Uterus (tissue), 3 donors: ENCODE measurements at regions not wholly inside any gene's neighbourhood (a gene's known extent, or its start where the extent isn't known, plus 50 kb on each side); places are given as distances from the start of the nearest gene placed in this dataset.

Experiments used
- DNase-seq, 2 donors: peaks; one replicate each; pipeline ENCODE4 v3.0.0-alpha.2; 2019 to 2020
- H3K27ac ChIP-seq, 2 donors: fragments of 200-600 bp; sonication (generic); 1 replicate in 1 of 2; 2 replicates in 1 of 2; pipeline ENCODE4 v1.5.1; 2016 to 2018
- H3K27me3 ChIP-seq, 2 donors: fragments of 200-600 bp; sonication (generic); one replicate each; pipeline ENCODE4 v1.5.1; 2018 to 2019; ENCODE audit warnings: control low read depth in 1 of 2
- H3K36me3 ChIP-seq, 2 donors: fragments of 200-600 bp; sonication (generic); one replicate each; pipeline ENCODE4 v1.5.1; 2019; ENCODE audit warnings: control low read depth in 1 of 2
- H3K4me1 ChIP-seq, 2 donors: fragments of 200-600 bp; sonication (generic); one replicate each; pipeline ENCODE4 v1.5.1; 2018 to 2019; ENCODE audit warnings: control low read depth in 1 of 2
- H3K4me3 ChIP-seq, 2 donors: fragments of 200-600 bp; sonication (generic); 1 replicate in 1 of 2; 2 replicates in 1 of 2; pipeline ENCODE4 v1.5.1; 2018 to 2019; ENCODE audit warnings: mild to moderate bottlenecking in 1 of 2
- H3K9me3 ChIP-seq, 2 donors: fragments of 200-600 bp; sonication (generic); one replicate each; pipeline ENCODE4 v1.5.1; 2019; ENCODE audit warnings: control low read depth in 1 of 2
- POLR2A ChIP-seq, 2 donors: fragments of 450-650 bp; IDR thresholded peaks; one replicate each; pipeline ENCODE4 v1.6.1; 2016; ENCODE audit warnings: antibody characterized with exemption in 2 of 2, mild to moderate bottlenecking in 1 of 2, moderate library complexity in 1 of 2
- intact Hi-C: fragments of 100-400 bp; cut with DNase I; formaldehyde crosslinking; loops from one replicate; pipeline ENCODE4 v1.15.1; 2023; ENCODE audit warnings: low total_unique reads
- TF ChIP-seq, protein P1 (sequence below), 4 experiments: fragments of 200-600 bp in 2 of 4; fragments of 450-650 bp in 2 of 4; sonication (generic) in 2 of 4; IDR thresholded peaks; one replicate each; pipeline ENCODE4 v1.5.1; 2016 to 2019; ENCODE audit warnings: antibody characterized with exemption in 4 of 4, mild to moderate bottlenecking in 2 of 4, moderate library complexity in 1 of 4
- donor health status: DM: yes; HTN: yes; CAD: no.

GRCh38 chr4:120617171-120617570 is 305.4 kb downstream of the PRDM5 start:
- Histone ChIP-seq H3K4me1 (no peaks in the 10 kb centered on the region), H3K36me3 (no peaks in the 10 kb centered on the region), H3K4me3 (no peak overlapping the region), H3K27ac (no peak overlapping the region), H3K27me3 (no peaks in the 10 kb centered on the region), H3K9me3 (no peaks in the 10 kb centered on the region)
- DNase-seq, result no peak
- TF ChIP-seq, protein P1, sequence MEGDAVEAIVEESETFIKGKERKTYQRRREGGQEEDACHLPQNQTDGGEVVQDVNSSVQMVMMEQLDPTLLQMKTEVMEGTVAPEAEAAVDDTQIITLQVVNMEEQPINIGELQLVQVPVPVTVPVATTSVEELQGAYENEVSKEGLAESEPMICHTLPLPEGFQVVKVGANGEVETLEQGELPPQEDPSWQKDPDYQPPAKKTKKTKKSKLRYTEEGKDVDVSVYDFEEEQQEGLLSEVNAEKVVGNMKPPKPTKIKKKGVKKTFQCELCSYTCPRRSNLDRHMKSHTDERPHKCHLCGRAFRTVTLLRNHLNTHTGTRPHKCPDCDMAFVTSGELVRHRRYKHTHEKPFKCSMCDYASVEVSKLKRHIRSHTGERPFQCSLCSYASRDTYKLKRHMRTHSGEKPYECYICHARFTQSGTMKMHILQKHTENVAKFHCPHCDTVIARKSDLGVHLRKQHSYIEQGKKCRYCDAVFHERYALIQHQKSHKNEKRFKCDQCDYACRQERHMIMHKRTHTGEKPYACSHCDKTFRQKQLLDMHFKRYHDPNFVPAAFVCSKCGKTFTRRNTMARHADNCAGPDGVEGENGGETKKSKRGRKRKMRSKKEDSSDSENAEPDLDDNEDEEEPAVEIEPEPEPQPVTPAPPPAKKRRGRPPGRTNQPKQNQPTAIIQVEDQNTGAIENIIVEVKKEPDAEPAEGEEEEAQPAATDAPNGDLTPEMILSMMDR (IDR thresholded peaks at IDR 0.05), result no peak
- no peak for TF ChIP-seq POLR2A (IDR thresholded peaks at IDR 0.05)
- intact Hi-C loops, result no loop called here

DNA sequence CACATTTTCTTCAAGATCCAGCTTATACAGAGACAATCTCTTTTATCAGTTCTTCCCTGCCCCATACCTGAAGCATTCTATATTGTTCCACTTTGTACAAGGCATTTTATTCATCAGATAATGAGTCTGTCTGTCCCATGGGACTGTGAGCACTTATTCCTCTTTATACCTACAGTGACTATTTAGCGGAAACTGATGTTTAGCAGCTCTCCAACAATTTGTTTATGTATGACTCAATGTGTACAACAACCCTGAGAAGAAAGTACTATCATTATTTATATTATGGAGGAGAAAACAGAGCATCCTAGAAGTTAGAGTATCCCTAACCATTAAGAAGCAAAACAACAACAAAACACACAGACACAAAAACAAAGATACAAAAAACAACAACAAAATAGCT is 306.5 kb downstream of the PRDM5 start:
- Histone ChIP-seq H3K4me3 (no peak overlapping the region), H3K27ac (no peak overlapping the region), H3K27me3 (no peaks in the 10 kb centered on the region), H3K4me1 (no peaks in the 10 kb centered on the region), H3K36me3 (no peaks in the 10 kb centered on the region), H3K9me3 (no peaks in the 10 kb centered on the region)
- TF ChIP-seq, protein P1 (IDR thresholded peaks at IDR 0.05), result no peak
- TF ChIP-seq POLR2A (IDR thresholded peaks at IDR 0.05), result no peak
- DNase-seq, result no peak
- intact Hi-C loops, result no loop called here

- H3K27me3 ChIP-seq, result no peaks in the 10 kb centered on the region
- H3K27ac ChIP-seq, result no peak overlapping the region
- no peak for TF ChIP-seq POLR2A (IDR thresholded peaks at IDR 0.05)
- TF ChIP-seq, protein P1 (IDR thresholded peaks at IDR 0.05), result no peak
- no peaks in the 10 kb centered on the region for H3K36me3 ChIP-seq
- intact Hi-C loops, result no loop called here
- H3K4me1 ChIP-seq, result no peaks in the 10 kb centered on the region
- H3K4me3 ChIP-seq, result no peak overlapping the region
- H3K9me3 ChIP-seq, result no peaks in the 10 kb centered on the region
- DNase-seq, result no peak
Measured at GRCh38 chr4:120613778-120614177, 308.7 kb downstream of the PRDM5 start.

GRCh38 chr4:120611092-120611491 is 311.4 kb downstream of the PRDM5 start:
- intact Hi-C loops, result no loop called here

DNA sequence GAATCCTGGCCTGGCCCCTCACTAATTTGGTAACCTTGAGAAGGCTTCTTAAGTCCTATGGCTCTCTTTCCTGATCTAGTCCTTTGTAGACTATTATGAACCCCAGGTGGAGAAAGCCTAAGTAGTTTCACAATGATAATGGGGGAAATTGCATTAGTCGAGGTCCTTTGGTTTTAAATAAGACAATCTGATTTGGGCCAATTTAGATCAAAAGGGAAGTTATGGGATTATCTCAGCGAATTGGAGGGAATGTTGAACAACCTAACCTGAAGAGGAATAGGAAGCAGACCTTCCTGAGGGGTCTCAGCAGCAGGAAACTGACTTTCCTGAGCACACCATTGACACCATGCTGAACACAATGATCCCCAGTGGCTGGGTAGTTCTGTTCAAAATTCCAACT is 331.5 kb downstream of the PRDM5 start:
- intact Hi-C loops, result no loop called here
- no peaks in the 10 kb centered on the region for H3K27me3 ChIP-seq
- TF ChIP-seq POLR2A (IDR thresholded peaks at IDR 0.05), result no peak
- TF ChIP-seq, protein P1 (IDR thresholded peaks at IDR 0.05), result no peak
- H3K36me3 ChIP-seq, result no peaks in the 10 kb centered on the region
- H3K27ac ChIP-seq, result no peak overlapping the region
- no peak overlapping the region for H3K4me3 ChIP-seq
- H3K4me1 ChIP-seq, result no peaks in the 10 kb centered on the region
- DNase-seq, result no peak
- H3K9me3 ChIP-seq, result no peaks in the 10 kb centered on the region

More at GRCh38 chr4:120611092-120611491, 311.4 kb downstream of the PRDM5 start:
- no peaks in the 10 kb centered on the region for H3K9me3 ChIP-seq
- no peak for DNase-seq
- H3K27ac ChIP-seq, result no peak overlapping the region
- H3K4me1 ChIP-seq, result no peaks in the 10 kb centered on the region
- TF ChIP-seq POLR2A (IDR thresholded peaks at IDR 0.05), result no peak
- TF ChIP-seq, protein P1 (IDR thresholded peaks at IDR 0.05), result no peak
- no peaks in the 10 kb centered on the region for H3K36me3 ChIP-seq
- no peak overlapping the region for H3K4me3 ChIP-seq
- H3K27me3 ChIP-seq, result no peaks in the 10 kb centered on the region
